Cardiac fibroblast (primary cell): ENCODE measurements at regions not wholly inside any gene's neighbourhood (a gene's known extent, or its start where the extent isn't known, plus 50 kb on each side); places are given as distances from the start of the nearest gene placed in this dataset.

Source experiments
- DNase-seq, 2 donors: peaks; one replicate each; pipeline versions ENCODE4 v3.0.0 to v3.0.0-alpha.2; 2010; ENCODE audit warnings: low read depth in 2 of 2
- H3K4me3 ChIP-seq, 2 donors: replicated peaks in 1 of 2; 1 replicate in 1 of 2; 2 replicates in 1 of 2; pipeline ENCODE4 v1.5.1; 2011; ENCODE audit warnings: low read depth in 2 of 2, low read length in 2 of 2, mild to moderate bottlenecking in 2 of 2, moderate library complexity in 1 of 2
- CTCF ChIP-seq: IDR thresholded peaks from one replicate; pipeline ENCODE4 v1.5.1; 2011; ENCODE audit warnings: low read depth, mild to moderate bottlenecking, low read length, inconsistent platforms

DNA sequence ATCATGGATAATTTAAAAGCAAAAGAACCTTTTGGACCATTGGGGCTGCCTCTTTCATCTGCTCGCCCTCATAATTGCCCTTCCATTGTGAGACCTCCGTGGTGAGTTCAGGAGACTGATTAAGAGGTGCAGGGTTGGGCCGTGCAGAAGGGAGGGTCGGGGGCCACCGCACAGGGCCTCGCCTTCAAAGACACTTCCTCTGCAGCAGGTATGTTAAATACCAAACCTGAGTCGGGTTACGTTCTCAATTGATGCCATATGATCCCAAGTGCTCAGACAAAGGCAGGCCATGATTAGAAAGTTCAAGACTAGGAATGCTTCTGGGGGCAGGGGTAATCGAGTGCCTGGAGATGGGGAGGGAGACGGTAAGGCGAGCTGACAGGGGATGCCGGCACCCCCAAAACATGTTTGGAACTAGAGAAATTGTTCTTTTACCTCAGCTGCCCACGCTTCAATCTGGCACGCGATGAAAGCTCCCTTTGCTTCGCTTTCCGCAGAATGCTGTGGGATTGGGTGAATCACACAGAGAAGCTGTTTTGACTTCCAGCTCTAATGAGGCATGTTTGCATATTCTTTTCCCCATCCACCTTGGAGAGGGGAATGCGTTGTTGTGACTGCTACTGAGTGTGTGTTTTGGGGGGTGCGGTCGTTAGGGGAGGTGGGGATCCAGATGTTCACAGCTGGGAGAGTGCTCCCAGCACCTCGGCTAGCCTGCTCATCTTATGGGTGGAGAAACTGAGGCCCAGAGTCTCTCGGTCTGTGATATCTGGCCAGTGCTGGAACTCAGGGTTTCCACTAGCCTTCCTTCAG is 309.1 kb downstream of the MYCN start:
- no peak for DNase-seq
- no peak for TF ChIP-seq CTCF
- no peak overlapping the region for H3K4me3 ChIP-seq

DNA sequence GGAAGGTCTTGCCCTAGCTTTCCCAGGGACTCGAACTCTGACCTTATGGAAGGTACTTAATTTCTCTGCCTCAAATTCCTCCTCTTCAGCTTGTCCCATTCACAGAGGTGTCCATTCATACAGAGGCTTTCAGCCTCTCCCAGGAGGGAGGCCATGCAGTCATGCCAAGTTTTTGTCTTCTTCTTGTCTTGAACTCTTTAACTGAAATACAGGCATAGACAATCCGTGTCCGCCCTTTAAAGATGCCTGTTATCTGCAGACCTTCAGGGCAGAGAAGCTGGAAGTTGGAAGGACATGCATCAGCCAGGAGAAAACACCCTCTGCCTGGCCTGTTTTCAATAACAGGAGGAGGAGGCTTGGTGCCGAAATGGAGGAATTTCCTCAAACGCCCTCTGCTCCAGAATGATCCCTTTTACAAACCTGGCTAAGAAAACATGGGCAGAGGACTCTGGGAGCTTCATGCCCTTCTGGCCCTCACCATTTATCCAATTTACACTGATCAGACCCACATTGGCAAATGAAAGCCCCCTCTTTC is 308.3 kb downstream of the MYCN start:
- no peak for DNase-seq
- H3K4me3 ChIP-seq, result no peak overlapping the region
- no peak for TF ChIP-seq CTCF

- no peak for DNase-seq
- no peak for TF ChIP-seq CTCF
- H3K4me3 ChIP-seq, result no peak overlapping the region
These were observed 307.2 kb downstream of the MYCN start for GRCh38 chr2:16247326-16248122.

- no peak for DNase-seq
- no peak overlapping the region for H3K4me3 ChIP-seq
- TF ChIP-seq CTCF, result no peak
These were observed 306.6 kb downstream of the MYCN start for GRCh38 chr2:16246911-16247310.

- no peak for DNase-seq
- no peak for TF ChIP-seq CTCF
- H3K4me3 ChIP-seq, result no peak overlapping the region
These were observed 306.0 kb downstream of the MYCN start for GRCh38 chr2:16246281-16246850.

GRCh38 chr2:16245481-16246054 is 305.2 kb downstream of the MYCN start:
- H3K4me3 ChIP-seq, result no peak overlapping the region
- no peak for TF ChIP-seq CTCF
- no peak for DNase-seq
